ENCODE measurements at regions not wholly inside any gene's neighbourhood (a gene's known extent, or its start where the extent isn't known, plus 50 kb on each side); places are given as distances from the start of the nearest gene placed in this dataset.
"Not testable (repeated sequence)": the region's sequence is repeated elsewhere in the genome, so short reads cannot be mapped to it uniquely, and the experiment has no call there.

GRCh38 chr4:131967646-131968045 is 1181.4 kb upstream of the PCDH10 start:
- not testable (repeated sequence) for TF ChIP-seq CTCF (IDR thresholded peaks at IDR 0.05; ENCODE audit: low read depth, low read length); EZH2phosphoT487 (IDR thresholded peaks at IDR 0.05; ENCODE audit: low read depth)

Data from OCI-LY3 (cell line).